Epithelial cell of proximal tubule (primary cell): ENCODE measurements at regions not wholly inside any gene's neighbourhood (a gene's known extent, or its start where the extent isn't known, plus 50 kb on each side); places are given as distances from the start of the nearest gene placed in this dataset.

Experiments used
- DNase-seq: peaks from one replicate; pipeline ENCODE4 v3.0.0-alpha.2; 2011; ENCODE audit warnings: low read depth
- H3K4me3 ChIP-seq: 2 replicates; pipeline ENCODE4 v1.5.1; 2011; ENCODE audit warnings: low read depth, mild to moderate bottlenecking, low read length
- CTCF ChIP-seq: conservative IDR thresholded peaks from 2 replicates; pipeline ENCODE4 v1.5.1; 2012; ENCODE audit warnings: low read depth, mild to moderate bottlenecking, low read length

DNA sequence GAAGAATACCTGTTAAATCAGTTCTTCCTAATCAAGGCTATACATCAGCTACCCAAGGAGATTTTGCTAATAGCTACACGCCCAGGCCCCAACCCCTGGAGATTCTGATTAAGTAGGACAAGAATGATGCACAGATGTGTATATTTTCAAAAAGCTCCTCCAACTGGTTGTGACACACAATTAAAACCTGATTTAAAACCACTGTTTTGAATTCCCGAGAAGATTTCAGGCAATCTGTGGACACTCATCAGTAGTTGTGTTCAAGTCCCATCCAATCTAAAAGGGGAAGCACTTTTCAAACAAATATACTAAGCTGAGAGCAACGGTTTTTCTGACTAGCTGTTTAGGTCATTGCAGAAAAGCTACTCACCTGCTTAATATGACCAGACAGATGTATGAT lies 118.9 kb upstream of the NHSL1 start:
- no peak for DNase-seq
- no peak for TF ChIP-seq CTCF
- no peak overlapping the region for H3K4me3 ChIP-seq

GRCh38 chr6:138620630-138621029 lies 121.3 kb upstream of the NHSL1 start:
- no peak for TF ChIP-seq CTCF
- H3K4me3 ChIP-seq = no peak overlapping the region

GRCh38 chr6:138622967-138623366 lies 123.7 kb upstream of the NHSL1 start:
- no peak overlapping the region for H3K4me3 ChIP-seq
- TF ChIP-seq CTCF = no peak
- DNase-seq = no peak

More at GRCh38 chr6:138620630-138621029, 121.3 kb upstream of the NHSL1 start:
- DNase-seq = no peak

GRCh38 chr6:138631566-138631965 lies 132.3 kb upstream of the NHSL1 start:
- DNase-seq = no peak
- no peak for TF ChIP-seq CTCF

DNA sequence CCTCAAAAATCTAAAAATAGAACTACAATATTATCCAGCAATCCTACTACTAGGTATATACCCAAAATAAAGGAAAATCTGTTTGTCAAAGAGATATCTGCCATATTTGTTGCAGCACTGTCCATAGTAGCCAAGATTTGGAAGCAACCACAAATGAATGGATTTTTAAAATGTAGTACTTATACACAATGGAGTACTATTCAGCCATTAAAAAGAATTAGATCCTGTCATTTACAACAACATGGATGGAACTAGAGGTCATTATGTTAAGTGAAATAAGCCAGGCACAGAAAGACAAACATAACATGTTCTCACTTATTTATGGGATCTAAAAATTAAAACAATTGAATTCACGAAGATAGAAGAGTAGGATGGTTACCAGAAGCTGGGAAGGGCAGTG lies 135.7 kb upstream of the CCDC28A start:
- H3K4me3 ChIP-seq = no peak overlapping the region

More at GRCh38 chr6:138631566-138631965, 132.3 kb upstream of the NHSL1 start:
- no peak overlapping the region for H3K4me3 ChIP-seq

GRCh38 chr6:138638604-138639003 lies 135.0 kb upstream of the CCDC28A start:
- DNase-seq = no peak
- H3K4me3 ChIP-seq = no peak overlapping the region
- TF ChIP-seq CTCF = no peak

More for the DNA sequence above, 135.7 kb upstream of the CCDC28A start:
- no peak for DNase-seq
- no peak for TF ChIP-seq CTCF

DNA sequence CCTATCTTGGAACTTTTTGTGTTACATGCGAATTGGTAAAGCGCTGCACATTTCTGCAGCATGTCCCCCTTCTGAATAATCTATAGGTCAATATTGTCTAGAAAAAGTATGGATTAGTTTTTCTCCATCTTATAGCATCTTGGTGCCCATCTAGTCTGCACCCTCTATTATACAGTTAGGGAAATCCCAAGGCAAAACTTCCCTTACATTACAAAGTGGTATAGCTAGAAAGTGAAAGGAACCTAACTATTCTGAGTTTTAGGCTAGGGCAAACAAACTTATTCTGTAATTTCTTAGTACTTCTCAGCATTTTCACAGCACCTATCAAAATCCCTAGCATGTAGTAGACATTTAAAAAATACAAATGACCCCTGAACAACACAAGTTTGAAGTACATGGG lies 133.5 kb upstream of the CCDC28A start:
- no peak for DNase-seq
- H3K4me3 ChIP-seq = no peak overlapping the region
- no peak for TF ChIP-seq CTCF
